GM10266 (cell line): ENCODE measurements at regions not wholly inside any gene's neighbourhood (a gene's known extent, or its start where the extent isn't known, plus 50 kb on each side); places are given as distances from the start of the nearest gene placed in this dataset.

Experiments
- DNase-seq: peaks from one replicate; pipeline ENCODE4 v3.0.0; 2012; ENCODE audit errors: extremely low spot score
- CTCF ChIP-seq: IDR thresholded peaks from 2 replicates; pipeline ENCODE4 v1.5.1; 2012; ENCODE audit warnings: mild to moderate bottlenecking, low read depth; ENCODE audit not compliant: control insufficient read depth, insufficient read depth; ENCODE audit errors: missing control alignments

- no peak for TF ChIP-seq CTCF
- DNase-seq = no peak
These were observed 313.8 kb downstream of the LNPK start for GRCh38 chr2:175688243-175688642.

GRCh38 chr2:175687465-175687864 lies 314.6 kb downstream of the LNPK start:
- DNase-seq = no peak
- no peak for TF ChIP-seq CTCF

- DNase-seq = no peak
- TF ChIP-seq CTCF = no peak
These were observed 316.1 kb downstream of the LNPK start for GRCh38 chr2:175686002-175686401.

- no peak for TF ChIP-seq CTCF
- no peak for DNase-seq
These were observed 317.6 kb downstream of the LNPK start for GRCh38 chr2:175684466-175684865.

GRCh38 chr2:175679728-175680127 lies 322.3 kb downstream of the LNPK start:
- no peak for DNase-seq
- no peak for TF ChIP-seq CTCF

GRCh38 chr2:175679231-175679630 lies 322.8 kb downstream of the LNPK start:
- no peak for DNase-seq
- no peak for TF ChIP-seq CTCF

- TF ChIP-seq CTCF = no peak
- no peak for DNase-seq
These were observed 324.2 kb downstream of the LNPK start for GRCh38 chr2:175677880-175678279.
